GM23338 (cell line): ENCODE measurements at regions not wholly inside any gene's neighbourhood (a gene's known extent, or its start where the extent isn't known, plus 50 kb on each side); places are given as distances from the start of the nearest gene placed in this dataset.

Experiments
- EZH2 ChIP-seq: fragments of 200-600 bp; sonication (generic); IDR thresholded peaks from one replicate; pipeline ENCODE4 v1.8.0; 2017; ENCODE audit warnings: antibody characterized with exemption, mild to moderate bottlenecking, low read depth; ENCODE audit not compliant: unreplicated experiment
- EZH2phosphoT487 ChIP-seq: fragments of 200-600 bp; sonication (generic); IDR thresholded peaks from one replicate; pipeline ENCODE4 v1.8.1; 2018; ENCODE audit warnings: antibody characterized with exemption; ENCODE audit not compliant: unreplicated experiment
- JUNB ChIP-seq: IDR thresholded peaks from one replicate; pipeline ENCODE4 v1.6.1; 2016; ENCODE audit warnings: antibody characterized with exemption; ENCODE audit not compliant: unreplicated experiment
- NANOG ChIP-seq: IDR thresholded peaks from 2 replicates; pipeline ENCODE4 v1.6.1; 2016; ENCODE audit warnings: antibody characterized with exemption, borderline replicate concordance
- POLR2AphosphoS5 ChIP-seq: IDR thresholded peaks from 2 replicates; pipeline ENCODE4 v1.6.1; 2016; ENCODE audit warnings: antibody characterized with exemption, low read depth
- TF ChIP-seq, protein P1 (sequence below), 2 experiments: fragments of 200-600 bp in 1 of 2; sonication (generic) in 1 of 2; conservative IDR thresholded peaks; 2 replicates each; pipeline versions ENCODE4 v1.5.1 to v1.6.1; 2016 to 2017; ENCODE audit warnings: antibody characterized with exemption in 2 of 2, low read depth in 2 of 2, mild to moderate bottlenecking in 2 of 2, moderate library complexity in 1 of 2
- TF ChIP-seq, protein P2 (sequence below): IDR thresholded peaks from one replicate; pipeline ENCODE4 v1.6.1; 2018; ENCODE audit warnings: antibody characterized with exemption; ENCODE audit not compliant: unreplicated experiment
- TF ChIP-seq, protein P3 (sequence below): fragments of 250-450 bp; sonication (Bioruptor Pico); IDR thresholded peaks from 2 replicates; pipeline ENCODE4 v1.5.0; 2020; ENCODE audit warnings: mild to moderate bottlenecking, moderate library complexity

DNA sequence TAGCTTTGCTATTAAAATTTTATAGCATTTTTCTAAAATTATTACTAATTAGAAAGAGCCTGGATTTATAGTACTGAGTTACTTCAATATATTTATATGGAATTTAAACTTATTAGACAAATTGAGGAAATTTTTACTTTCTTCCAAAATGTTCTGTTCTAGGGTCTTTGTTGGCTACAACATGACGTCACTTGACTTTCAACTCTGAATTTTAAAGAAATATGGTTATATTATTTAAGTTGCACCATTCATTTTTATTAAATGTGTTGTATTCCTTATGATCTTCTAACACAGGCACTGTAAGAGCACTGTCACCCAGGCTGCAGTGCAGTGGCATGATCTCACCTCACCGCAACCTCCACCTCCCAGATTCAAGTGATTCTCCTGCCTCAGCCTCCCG, 119.4 kb upstream of the CYLC2 start:
- TF ChIP-seq, protein P1, sequence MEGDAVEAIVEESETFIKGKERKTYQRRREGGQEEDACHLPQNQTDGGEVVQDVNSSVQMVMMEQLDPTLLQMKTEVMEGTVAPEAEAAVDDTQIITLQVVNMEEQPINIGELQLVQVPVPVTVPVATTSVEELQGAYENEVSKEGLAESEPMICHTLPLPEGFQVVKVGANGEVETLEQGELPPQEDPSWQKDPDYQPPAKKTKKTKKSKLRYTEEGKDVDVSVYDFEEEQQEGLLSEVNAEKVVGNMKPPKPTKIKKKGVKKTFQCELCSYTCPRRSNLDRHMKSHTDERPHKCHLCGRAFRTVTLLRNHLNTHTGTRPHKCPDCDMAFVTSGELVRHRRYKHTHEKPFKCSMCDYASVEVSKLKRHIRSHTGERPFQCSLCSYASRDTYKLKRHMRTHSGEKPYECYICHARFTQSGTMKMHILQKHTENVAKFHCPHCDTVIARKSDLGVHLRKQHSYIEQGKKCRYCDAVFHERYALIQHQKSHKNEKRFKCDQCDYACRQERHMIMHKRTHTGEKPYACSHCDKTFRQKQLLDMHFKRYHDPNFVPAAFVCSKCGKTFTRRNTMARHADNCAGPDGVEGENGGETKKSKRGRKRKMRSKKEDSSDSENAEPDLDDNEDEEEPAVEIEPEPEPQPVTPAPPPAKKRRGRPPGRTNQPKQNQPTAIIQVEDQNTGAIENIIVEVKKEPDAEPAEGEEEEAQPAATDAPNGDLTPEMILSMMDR (conservative IDR thresholded peaks at IDR 0.05; ENCODE audit: low read depth in 2 of 2): no peak
- TF ChIP-seq EZH2: no peak
- TF ChIP-seq POLR2AphosphoS5: no peak
- TF ChIP-seq, protein P2, sequence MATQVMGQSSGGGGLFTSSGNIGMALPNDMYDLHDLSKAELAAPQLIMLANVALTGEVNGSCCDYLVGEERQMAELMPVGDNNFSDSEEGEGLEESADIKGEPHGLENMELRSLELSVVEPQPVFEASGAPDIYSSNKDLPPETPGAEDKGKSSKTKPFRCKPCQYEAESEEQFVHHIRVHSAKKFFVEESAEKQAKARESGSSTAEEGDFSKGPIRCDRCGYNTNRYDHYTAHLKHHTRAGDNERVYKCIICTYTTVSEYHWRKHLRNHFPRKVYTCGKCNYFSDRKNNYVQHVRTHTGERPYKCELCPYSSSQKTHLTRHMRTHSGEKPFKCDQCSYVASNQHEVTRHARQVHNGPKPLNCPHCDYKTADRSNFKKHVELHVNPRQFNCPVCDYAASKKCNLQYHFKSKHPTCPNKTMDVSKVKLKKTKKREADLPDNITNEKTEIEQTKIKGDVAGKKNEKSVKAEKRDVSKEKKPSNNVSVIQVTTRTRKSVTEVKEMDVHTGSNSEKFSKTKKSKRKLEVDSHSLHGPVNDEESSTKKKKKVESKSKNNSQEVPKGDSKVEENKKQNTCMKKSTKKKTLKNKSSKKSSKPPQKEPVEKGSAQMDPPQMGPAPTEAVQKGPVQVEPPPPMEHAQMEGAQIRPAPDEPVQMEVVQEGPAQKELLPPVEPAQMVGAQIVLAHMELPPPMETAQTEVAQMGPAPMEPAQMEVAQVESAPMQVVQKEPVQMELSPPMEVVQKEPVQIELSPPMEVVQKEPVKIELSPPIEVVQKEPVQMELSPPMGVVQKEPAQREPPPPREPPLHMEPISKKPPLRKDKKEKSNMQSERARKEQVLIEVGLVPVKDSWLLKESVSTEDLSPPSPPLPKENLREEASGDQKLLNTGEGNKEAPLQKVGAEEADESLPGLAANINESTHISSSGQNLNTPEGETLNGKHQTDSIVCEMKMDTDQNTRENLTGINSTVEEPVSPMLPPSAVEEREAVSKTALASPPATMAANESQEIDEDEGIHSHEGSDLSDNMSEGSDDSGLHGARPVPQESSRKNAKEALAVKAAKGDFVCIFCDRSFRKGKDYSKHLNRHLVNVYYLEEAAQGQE: no peak
- no peak for TF ChIP-seq JUNB
- TF ChIP-seq EZH2phosphoT487: no peak
- TF ChIP-seq, protein P3, sequence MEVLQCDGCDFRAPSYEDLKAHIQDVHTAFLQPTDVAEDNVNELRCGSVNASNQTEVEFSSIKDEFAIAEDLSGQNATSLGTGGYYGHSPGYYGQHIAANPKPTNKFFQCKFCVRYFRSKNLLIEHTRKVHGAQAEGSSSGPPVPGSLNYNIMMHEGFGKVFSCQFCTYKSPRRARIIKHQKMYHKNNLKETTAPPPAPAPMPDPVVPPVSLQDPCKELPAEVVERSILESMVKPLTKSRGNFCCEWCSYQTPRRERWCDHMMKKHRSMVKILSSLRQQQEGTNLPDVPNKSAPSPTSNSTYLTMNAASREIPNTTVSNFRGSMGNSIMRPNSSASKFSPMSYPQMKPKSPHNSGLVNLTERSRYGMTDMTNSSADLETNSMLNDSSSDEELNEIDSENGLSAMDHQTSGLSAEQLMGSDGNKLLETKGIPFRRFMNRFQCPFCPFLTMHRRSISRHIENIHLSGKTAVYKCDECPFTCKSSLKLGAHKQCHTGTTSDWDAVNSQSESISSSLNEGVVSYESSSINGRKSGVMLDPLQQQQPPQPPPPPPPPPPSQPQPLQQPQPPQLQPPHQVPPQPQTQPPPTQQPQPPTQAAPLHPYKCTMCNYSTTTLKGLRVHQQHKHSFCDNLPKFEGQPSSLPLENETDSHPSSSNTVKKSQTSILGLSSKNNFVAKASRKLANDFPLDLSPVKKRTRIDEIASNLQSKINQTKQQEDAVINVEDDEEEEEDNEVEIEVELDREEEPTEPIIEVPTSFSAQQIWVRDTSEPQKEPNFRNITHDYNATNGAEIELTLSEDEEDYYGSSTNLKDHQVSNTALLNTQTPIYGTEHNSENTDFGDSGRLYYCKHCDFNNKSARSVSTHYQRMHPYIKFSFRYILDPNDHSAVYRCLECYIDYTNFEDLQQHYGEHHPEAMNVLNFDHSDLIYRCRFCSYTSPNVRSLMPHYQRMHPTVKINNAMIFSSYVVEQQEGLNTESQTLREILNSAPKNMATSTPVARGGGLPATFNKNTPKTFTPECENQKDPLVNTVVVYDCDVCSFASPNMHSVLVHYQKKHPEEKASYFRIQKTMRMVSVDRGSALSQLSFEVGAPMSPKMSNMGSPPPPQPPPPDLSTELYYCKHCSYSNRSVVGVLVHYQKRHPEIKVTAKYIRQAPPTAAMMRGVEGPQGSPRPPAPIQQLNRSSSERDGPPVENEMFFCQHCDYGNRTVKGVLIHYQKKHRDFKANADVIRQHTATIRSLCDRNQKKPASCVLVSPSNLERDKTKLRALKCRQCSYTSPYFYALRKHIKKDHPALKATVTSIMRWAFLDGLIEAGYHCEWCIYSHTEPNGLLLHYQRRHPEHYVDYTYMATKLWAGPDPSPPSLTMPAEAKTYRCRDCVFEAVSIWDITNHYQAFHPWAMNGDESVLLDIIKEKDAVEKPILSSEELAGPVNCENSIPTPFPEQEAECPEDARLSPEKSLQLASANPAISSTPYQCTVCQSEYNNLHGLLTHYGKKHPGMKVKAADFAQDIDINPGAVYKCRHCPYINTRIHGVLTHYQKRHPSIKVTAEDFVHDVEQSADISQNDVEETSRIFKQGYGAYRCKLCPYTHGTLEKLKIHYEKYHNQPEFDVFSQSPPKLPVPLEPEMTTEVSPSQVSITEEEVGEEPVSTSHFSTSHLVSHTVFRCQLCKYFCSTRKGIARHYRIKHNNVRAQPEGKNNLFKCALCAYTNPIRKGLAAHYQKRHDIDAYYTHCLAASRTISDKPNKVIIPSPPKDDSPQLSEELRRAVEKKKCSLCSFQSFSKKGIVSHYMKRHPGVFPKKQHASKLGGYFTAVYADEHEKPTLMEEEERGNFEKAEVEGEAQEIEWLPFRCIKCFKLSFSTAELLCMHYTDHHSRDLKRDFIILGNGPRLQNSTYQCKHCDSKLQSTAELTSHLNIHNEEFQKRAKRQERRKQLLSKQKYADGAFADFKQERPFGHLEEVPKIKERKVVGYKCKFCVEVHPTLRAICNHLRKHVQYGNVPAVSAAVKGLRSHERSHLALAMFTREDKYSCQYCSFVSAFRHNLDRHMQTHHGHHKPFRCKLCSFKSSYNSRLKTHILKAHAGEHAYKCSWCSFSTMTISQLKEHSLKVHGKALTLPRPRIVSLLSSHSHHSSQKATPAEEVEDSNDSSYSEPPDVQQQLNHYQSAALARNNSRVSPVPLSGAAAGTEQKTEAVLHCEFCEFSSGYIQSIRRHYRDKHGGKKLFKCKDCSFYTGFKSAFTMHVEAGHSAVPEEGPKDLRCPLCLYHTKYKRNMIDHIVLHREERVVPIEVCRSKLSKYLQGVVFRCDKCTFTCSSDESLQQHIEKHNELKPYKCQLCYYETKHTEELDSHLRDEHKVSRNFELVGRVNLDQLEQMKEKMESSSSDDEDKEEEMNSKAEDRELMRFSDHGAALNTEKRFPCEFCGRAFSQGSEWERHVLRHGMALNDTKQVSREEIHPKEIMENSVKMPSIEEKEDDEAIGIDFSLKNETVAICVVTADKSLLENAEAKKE (CRISPR knock-in tag): no peak
- no peak for TF ChIP-seq NANOG
